Neural cell (in vitro differentiated cells): ENCODE measurements at regions not wholly inside any gene's neighbourhood (a gene's known extent, or its start where the extent isn't known, plus 50 kb on each side); places are given as distances from the start of the nearest gene placed in this dataset.

Experiments
- H2AFZ ChIP-seq: fragments of 200-600, 300-800 bp; sonication (generic), shearing (Covaris generic); 2 replicates; pipeline ENCODE4 v1.6.0; 2014; ENCODE audit warnings: low read depth, mild to moderate bottlenecking, antibody characterized with exemption, low read length, moderate library complexity
- H3F3A ChIP-seq: fragments of 200-600 bp; shearing (Covaris generic); 2 replicates; pipeline ENCODE4 v1.6.1; 2016; ENCODE audit warnings: mild to moderate bottlenecking, moderate library complexity, mixed read lengths, antibody characterized with exemption, low read length; ENCODE audit not compliant: insufficient read depth, poor library complexity, severe bottlenecking
- H3K27ac ChIP-seq: fragments of 200-600, 300-800 bp; sonication (generic), shearing (Covaris generic); 2 replicates; pipeline ENCODE4 v1.5.1; 2014; ENCODE audit warnings: mild to moderate bottlenecking, low read length, moderate library complexity
- H3K27me3 ChIP-seq: fragments of 300-800, 200-600 bp; sonication (generic), shearing (Covaris generic); 2 replicates; pipeline ENCODE4 v1.6.0; 2014; ENCODE audit warnings: mild to moderate bottlenecking, low read depth, low read length, moderate library complexity; ENCODE audit not compliant: insufficient read depth
- H3K36me3 ChIP-seq: fragments of 300-800, 200-600 bp; sonication (generic), shearing (Covaris generic); 2 replicates; pipeline ENCODE4 v1.5.1; 2014; ENCODE audit warnings: mild to moderate bottlenecking, antibody characterized with exemption, low read length, moderate library complexity; ENCODE audit not compliant: insufficient read depth
- H3K4me2 ChIP-seq: fragments of 300-800, 200-600 bp; sonication (generic), shearing (Covaris generic); 2 replicates; pipeline ENCODE4 v1.6.0; 2014; ENCODE audit warnings: mild to moderate bottlenecking, low read length
- H3K4me3 ChIP-seq: fragments of 300-800, 200-600 bp; sonication (generic), shearing (Covaris generic); 2 replicates; pipeline ENCODE4 v1.5.1; 2014; ENCODE audit warnings: mild to moderate bottlenecking, low read length, moderate library complexity
- H3K79me2 ChIP-seq: fragments of 200-600 bp; shearing (Covaris generic); replicated peaks from 2 replicates; pipeline ENCODE4 v1.6.0; 2014; ENCODE audit warnings: mild to moderate bottlenecking, low read length, moderate library complexity; ENCODE audit not compliant: insufficient read depth
- H3K9ac ChIP-seq: fragments of 300-800, 200-600 bp; sonication (generic), shearing (Covaris generic); 2 replicates; pipeline ENCODE4 v1.6.1; 2016; ENCODE audit warnings: mild to moderate bottlenecking, low read length, mixed read lengths
- H3K9me2 ChIP-seq: fragments of 200-600 bp; shearing (Covaris generic); 2 replicates; pipeline ENCODE4 v1.6.1; 2016; ENCODE audit warnings: mild to moderate bottlenecking, low read length, mixed read lengths; ENCODE audit not compliant: insufficient read depth
- H3K9me3 ChIP-seq: fragments of 200-600, 300-800 bp; sonication (generic), shearing (Covaris generic); 2 replicates; pipeline ENCODE4 v1.6.1; 2016; ENCODE audit warnings: mild to moderate bottlenecking, mixed run types, low read length, moderate library complexity, mixed read lengths
- H4K20me1 ChIP-seq: fragments of 200-600 bp; shearing (Covaris generic); 2 replicates; pipeline ENCODE4 v1.6.1; 2016; ENCODE audit warnings: mild to moderate bottlenecking, mixed run types; ENCODE audit not compliant: insufficient read depth
- CTCF ChIP-seq: fragments of 450-650 bp; IDR thresholded peaks from 2 replicates; pipeline ENCODE4 v1.5.1; 2014; ENCODE audit warnings: antibody characterized with exemption, mild to moderate bottlenecking, moderate library complexity; ENCODE audit not compliant: poor library complexity, severe bottlenecking
- EP300 ChIP-seq: fragments of 450-650 bp; conservative IDR thresholded peaks from 2 replicates; pipeline ENCODE4 v1.6.1; 2014; ENCODE audit warnings: antibody characterized with exemption, mild to moderate bottlenecking, moderate library complexity; ENCODE audit not compliant: poor library complexity, severe bottlenecking
- EZH2 ChIP-seq: fragments of 200-600, 300-800 bp; shearing (Covaris generic), sonication (generic); IDR thresholded peaks from 2 replicates; pipeline ENCODE4 v1.6.1; 2014; ENCODE audit warnings: antibody characterized with exemption, low read length, borderline replicate concordance, mild to moderate bottlenecking; ENCODE audit not compliant: insufficient read depth, poor library complexity, severe bottlenecking
- MXI1 ChIP-seq: fragments of 450-650 bp; conservative IDR thresholded peaks from 2 replicates; pipeline ENCODE4 v1.6.1; 2014; ENCODE audit warnings: antibody characterized with exemption, mild to moderate bottlenecking; ENCODE audit not compliant: poor library complexity, severe bottlenecking
- POLR2AphosphoS5 ChIP-seq: IDR thresholded peaks from 2 replicates; pipeline ENCODE4 v1.6.1; 2012
- RAD21 ChIP-seq: fragments of 450-650 bp; conservative IDR thresholded peaks from 2 replicates; pipeline ENCODE4 v1.6.1; 2014; ENCODE audit warnings: antibody characterized with exemption, mild to moderate bottlenecking, moderate library complexity
- REST ChIP-seq: IDR thresholded peaks from 2 replicates; pipeline ENCODE4 v1.6.1; 2012; ENCODE audit warnings: borderline replicate concordance
- SMC3 ChIP-seq: fragments of 450-650 bp; conservative IDR thresholded peaks from 2 replicates; pipeline ENCODE4 v1.6.1; 2014; ENCODE audit warnings: antibody characterized with exemption, mild to moderate bottlenecking, moderate library complexity; ENCODE audit not compliant: poor library complexity
- TAF1 ChIP-seq: IDR thresholded peaks from 2 replicates; pipeline ENCODE4 v1.6.1; 2012; ENCODE audit warnings: low read depth

GRCh38 chr17:34437188-34437587 lies 74.2 kb upstream of the CCL1 start:
- Histone ChIP-seq H3K27me3 (no peaks in the 10 kb centered on the region), H3K9me2 (no peaks in the 10 kb centered on the region)
- no peak for TF ChIP-seq SMC3
- TF ChIP-seq EZH2, result no peak
- no peak for TF ChIP-seq TAF1
- no peak for TF ChIP-seq POLR2AphosphoS5
- TF ChIP-seq CTCF, result no peak
- no peak for TF ChIP-seq MXI1
- TF ChIP-seq EP300, result no peak
- TF ChIP-seq REST, result no peak
- no peak for TF ChIP-seq RAD21

GRCh38 chr17:34436607-34437006 lies 73.6 kb upstream of the CCL1 start:
- Histone ChIP-seq H3K9ac (no peak overlapping the region), H2AFZ (no peak overlapping the region)

More at GRCh38 chr17:34437188-34437587, 74.2 kb upstream of the CCL1 start:
- Histone ChIP-seq H2AFZ (no peak overlapping the region), H3K27ac (no peak overlapping the region), H3K36me3 (no peaks in the 10 kb centered on the region), H3K9me3 (no peaks in the 10 kb centered on the region), H4K20me1 (no peaks in the 10 kb centered on the region), H3K4me3 (no peak overlapping the region), H3K9ac (no peak overlapping the region), H3K4me2 (no peak overlapping the region), H3F3A (no peaks in the 10 kb centered on the region), H3K79me2 (no peaks in the 10 kb centered on the region)

More at GRCh38 chr17:34436607-34437006, 73.6 kb upstream of the CCL1 start:
- H3K27ac ChIP-seq, result no peak overlapping the region
- no peaks in the 10 kb centered on the region for H3K79me2 ChIP-seq
- no peak overlapping the region for H3K4me3 ChIP-seq
- H3K27me3 ChIP-seq, result no peaks in the 10 kb centered on the region
- no peaks in the 10 kb centered on the region for H3K36me3 ChIP-seq
- H4K20me1 ChIP-seq, result no peaks in the 10 kb centered on the region
- H3K4me2 ChIP-seq, result no peak overlapping the region
- TF ChIP-seq SMC3 (no peak), EZH2 (no peak), EP300 (no peak), POLR2AphosphoS5 (no peak), REST (no peak), TAF1 (no peak)
- H3K9me2 ChIP-seq, result no peaks in the 10 kb centered on the region
- no peaks in the 10 kb centered on the region for H3K9me3 ChIP-seq
- no peaks in the 10 kb centered on the region for H3F3A ChIP-seq
